ENCODE measurements at regions not wholly inside any gene's neighbourhood (a gene's known extent, or its start where the extent isn't known, plus 50 kb on each side); places are given as distances from the start of the nearest gene placed in this dataset.

DNA sequence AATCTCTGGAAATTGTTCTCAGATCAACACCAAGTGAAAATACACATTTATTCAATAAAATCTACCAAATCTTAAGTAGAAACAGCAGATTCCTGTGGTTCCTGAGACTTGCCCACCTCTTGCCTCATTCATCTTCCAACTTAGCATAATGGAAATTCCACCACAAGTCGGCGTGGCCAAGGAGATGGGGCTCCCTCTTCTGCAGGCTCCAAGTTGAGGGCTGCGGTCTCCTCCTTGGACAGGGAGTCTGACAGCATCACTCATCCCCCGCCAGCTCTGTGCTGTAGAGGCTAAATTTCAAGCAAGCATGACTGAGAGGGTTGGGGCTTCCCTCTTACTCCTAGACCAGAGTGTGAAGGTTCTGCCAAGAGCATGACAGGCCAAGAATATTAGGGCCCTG lies 273.7 kb downstream of the DIRAS2 start:
- Histone ChIP-seq H3K36me3 (no peaks in the 10 kb centered on the region), H3K27me3 (peaks cover 65% of the 10 kb centered on the region), H3K27ac (no peak overlapping the region), H3K4me1 (ENCODE audit: control insufficient read depth in 1 of 2, insufficient read depth in 1 of 2, low read depth in 1 of 2, low read length in 1 of 2) (no peaks in the 10 kb centered on the region), H3K9me3 (no peaks in the 10 kb centered on the region), H3K4me3 (ENCODE audit: low read depth in 1 of 2, low read length in 1 of 2) (no peak overlapping the region)
- TF ChIP-seq, protein P1, sequence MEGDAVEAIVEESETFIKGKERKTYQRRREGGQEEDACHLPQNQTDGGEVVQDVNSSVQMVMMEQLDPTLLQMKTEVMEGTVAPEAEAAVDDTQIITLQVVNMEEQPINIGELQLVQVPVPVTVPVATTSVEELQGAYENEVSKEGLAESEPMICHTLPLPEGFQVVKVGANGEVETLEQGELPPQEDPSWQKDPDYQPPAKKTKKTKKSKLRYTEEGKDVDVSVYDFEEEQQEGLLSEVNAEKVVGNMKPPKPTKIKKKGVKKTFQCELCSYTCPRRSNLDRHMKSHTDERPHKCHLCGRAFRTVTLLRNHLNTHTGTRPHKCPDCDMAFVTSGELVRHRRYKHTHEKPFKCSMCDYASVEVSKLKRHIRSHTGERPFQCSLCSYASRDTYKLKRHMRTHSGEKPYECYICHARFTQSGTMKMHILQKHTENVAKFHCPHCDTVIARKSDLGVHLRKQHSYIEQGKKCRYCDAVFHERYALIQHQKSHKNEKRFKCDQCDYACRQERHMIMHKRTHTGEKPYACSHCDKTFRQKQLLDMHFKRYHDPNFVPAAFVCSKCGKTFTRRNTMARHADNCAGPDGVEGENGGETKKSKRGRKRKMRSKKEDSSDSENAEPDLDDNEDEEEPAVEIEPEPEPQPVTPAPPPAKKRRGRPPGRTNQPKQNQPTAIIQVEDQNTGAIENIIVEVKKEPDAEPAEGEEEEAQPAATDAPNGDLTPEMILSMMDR (IDR thresholded peaks at IDR 0.05): no peak

DNA sequence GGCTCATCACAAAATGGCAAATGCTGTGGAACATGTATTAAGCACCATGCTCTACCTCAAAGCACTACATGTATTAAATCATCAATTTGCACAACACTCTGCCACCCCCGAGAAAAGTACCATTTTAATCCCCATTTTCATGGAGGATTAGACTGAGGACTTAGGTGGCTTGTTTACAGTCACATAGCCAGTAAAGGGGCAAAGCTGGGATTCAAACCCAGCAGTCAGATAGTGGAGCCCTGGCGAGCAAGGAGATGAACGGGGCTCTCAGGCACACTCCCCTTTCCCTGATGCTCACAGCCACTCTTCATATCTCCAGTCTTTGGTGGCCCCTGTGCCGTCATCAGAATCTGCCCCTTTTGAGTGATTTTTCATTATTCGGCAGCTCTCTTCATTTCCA lies 262.9 kb downstream of the DIRAS2 start:
- Histone ChIP-seq H3K27me3 (peaks cover 41% of the 10 kb centered on the region), H3K9me3 (no peaks in the 10 kb centered on the region), H3K4me3 (ENCODE audit: low read depth in 1 of 2, low read length in 1 of 2) (no peak overlapping the region), H3K36me3 (no peaks in the 10 kb centered on the region), H3K4me1 (ENCODE audit: control insufficient read depth in 1 of 2, insufficient read depth in 1 of 2, low read depth in 1 of 2, low read length in 1 of 2) (no peaks in the 10 kb centered on the region), H3K27ac (no peak overlapping the region)
- TF ChIP-seq, protein P1 (IDR thresholded peaks at IDR 0.05): no peak

DNA sequence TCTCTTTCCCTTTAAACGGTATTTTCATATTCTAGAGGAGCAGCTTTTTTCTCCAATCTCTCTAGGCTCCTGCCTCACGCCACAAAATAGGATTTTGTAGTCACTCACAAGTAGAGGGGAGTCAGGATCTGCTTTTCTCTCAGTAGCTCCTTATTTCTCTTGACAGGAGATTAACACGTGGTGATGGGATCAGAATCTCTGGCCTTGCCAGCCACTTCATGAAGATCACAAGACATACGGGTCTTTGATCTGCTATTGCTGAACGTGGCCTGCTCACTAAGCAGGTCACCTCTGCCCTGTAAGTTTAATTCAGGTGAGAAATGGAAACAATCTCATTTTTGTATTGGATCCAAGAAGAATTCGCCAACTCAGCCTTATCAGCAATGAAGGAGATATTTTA lies 257.5 kb downstream of the DIRAS2 start:
- TF ChIP-seq, protein P1 (IDR thresholded peaks at IDR 0.05): no peak
- Histone ChIP-seq H3K36me3 (no peaks in the 10 kb centered on the region), H3K27ac (no peak overlapping the region), H3K9me3 (no peaks in the 10 kb centered on the region), H3K4me1 (ENCODE audit: control insufficient read depth in 1 of 2, insufficient read depth in 1 of 2, low read depth in 1 of 2, low read length in 1 of 2) (no peaks in the 10 kb centered on the region), H3K27me3 (peaks cover 54% of the 10 kb centered on the region), H3K4me3 (ENCODE audit: low read depth in 1 of 2, low read length in 1 of 2) (no peak overlapping the region)

DNA sequence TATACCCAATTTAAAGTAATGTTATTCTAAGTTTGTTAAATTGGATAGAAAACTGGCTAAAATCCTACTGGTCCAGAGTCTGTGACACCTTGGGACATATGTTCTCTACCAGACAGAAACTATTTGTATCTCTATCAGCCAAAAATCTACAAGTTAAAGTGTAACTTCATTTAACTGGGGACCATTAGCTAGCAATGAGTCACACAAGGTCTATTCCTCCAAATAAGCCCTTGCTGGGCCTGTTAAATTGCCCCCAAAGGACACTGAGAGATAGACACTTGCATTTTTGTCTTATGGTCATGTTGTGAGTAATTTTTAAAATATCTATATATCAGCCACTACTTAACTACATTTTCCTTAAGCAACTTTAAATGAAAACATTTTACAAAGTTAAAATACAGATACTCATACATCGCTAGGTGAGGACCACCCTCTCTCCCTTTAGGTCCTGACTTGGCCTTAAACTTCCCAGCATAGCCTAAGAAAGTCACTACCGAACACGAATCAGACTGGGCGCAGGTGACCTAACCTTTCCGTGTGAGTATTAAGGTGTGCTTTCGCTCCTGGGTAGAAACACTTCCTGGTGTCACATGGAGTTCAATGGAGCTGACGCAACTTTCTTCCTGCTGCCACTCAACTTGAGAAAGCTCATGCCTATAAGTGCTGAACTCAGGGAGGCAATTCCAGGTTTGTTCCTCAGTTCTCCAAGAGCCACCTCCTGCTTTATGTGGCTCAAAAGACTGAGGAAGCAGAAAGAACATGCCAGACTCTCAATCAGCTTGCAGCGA lies 249.1 kb downstream of the DIRAS2 start:
- no peaks in the 10 kb centered on the region for H3K36me3 ChIP-seq
- no peaks in the 10 kb centered on the region for H3K4me1 ChIP-seq (ENCODE audit: control insufficient read depth in 1 of 2, insufficient read depth in 1 of 2, low read depth in 1 of 2, low read length in 1 of 2)
- H3K27ac ChIP-seq: no peak overlapping the region
- no peaks in the 10 kb centered on the region for H3K9me3 ChIP-seq
- TF ChIP-seq, protein P1 (IDR thresholded peaks at IDR 0.05): no peak
- no peak overlapping the region for H3K4me3 ChIP-seq (ENCODE audit: low read depth in 1 of 2, low read length in 1 of 2)
- peaks cover 19% of the 10 kb centered on the region for H3K27me3 ChIP-seq

DNA sequence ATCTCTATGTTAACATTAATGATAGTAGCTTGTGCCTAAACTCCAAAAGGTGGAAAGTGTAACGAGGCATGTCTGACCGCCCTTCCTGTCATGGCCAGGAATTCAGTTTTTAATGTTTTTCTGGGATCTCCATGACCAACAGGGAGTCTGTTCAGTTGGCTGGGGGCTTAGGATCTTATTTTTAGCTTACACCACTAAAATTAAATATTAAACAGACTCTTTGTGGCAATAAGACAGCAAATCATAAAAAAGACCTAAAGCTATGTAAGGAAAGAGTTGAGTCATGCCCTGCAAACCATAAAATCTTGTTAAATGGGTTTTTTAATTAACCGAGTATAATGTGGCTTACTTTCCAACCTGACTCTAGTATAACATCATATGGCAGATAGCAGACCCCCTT lies 247.8 kb downstream of the DIRAS2 start:
- Histone ChIP-seq H3K27me3 (peaks cover 10% of the 10 kb centered on the region), H3K36me3 (no peaks in the 10 kb centered on the region), H3K4me3 (ENCODE audit: low read depth in 1 of 2, low read length in 1 of 2) (no peak overlapping the region), H3K9me3 (no peaks in the 10 kb centered on the region), H3K4me1 (ENCODE audit: control insufficient read depth in 1 of 2, insufficient read depth in 1 of 2, low read depth in 1 of 2, low read length in 1 of 2) (no peaks in the 10 kb centered on the region), H3K27ac (no peak overlapping the region)
- TF ChIP-seq, protein P1 (IDR thresholded peaks at IDR 0.05): no peak

All from neutrophil (primary cell).